Duodenal mucosa (tissue), 2 donors: ENCODE measurements at regions not wholly inside any gene's neighbourhood (a gene's known extent, or its start where the extent isn't known, plus 50 kb on each side); places are given as distances from the start of the nearest gene placed in this dataset.

Source experiments
- H3K27ac ChIP-seq: one replicate; pipeline ENCODE4 v1.7.0; 2013; ENCODE audit warnings: low read depth, low read length
- H3K27me3 ChIP-seq, 2 donors: one replicate each; pipeline ENCODE4 v1.7.0; 2013; ENCODE audit warnings: low read length in 2 of 2, control low read depth in 1 of 2; ENCODE audit not compliant: insufficient read depth in 2 of 2, control insufficient read depth in 1 of 2
- H3K36me3 ChIP-seq, 2 donors: one replicate each; pipeline ENCODE4 v1.7.0; 2013; ENCODE audit warnings: low read length in 2 of 2, control low read depth in 1 of 2; ENCODE audit not compliant: insufficient read depth in 2 of 2, control insufficient read depth in 1 of 2
- H3K4me1 ChIP-seq, 2 donors: one replicate each; pipeline ENCODE4 v1.7.0; 2013; ENCODE audit warnings: low read length in 2 of 2, control low read depth in 1 of 2; ENCODE audit not compliant: insufficient read depth in 2 of 2, control insufficient read depth in 1 of 2
- H3K4me3 ChIP-seq, 2 donors: one replicate each; pipeline ENCODE4 v1.7.0; 2013; ENCODE audit warnings: low read length in 2 of 2, low read depth in 1 of 2
- H3K9ac ChIP-seq, 2 donors: one replicate each; pipeline ENCODE4 v1.7.0; 2013; ENCODE audit warnings: low read length in 2 of 2, low read depth in 1 of 2
- H3K9me3 ChIP-seq, 2 donors: one replicate each; pipeline ENCODE4 v1.7.0; 2013; ENCODE audit warnings: low read length in 2 of 2, control low read depth in 1 of 2; ENCODE audit not compliant: control insufficient read depth in 1 of 2

- Histone ChIP-seq H3K27ac (no peak overlapping the region), H3K36me3 (no peaks in the 10 kb centered on the region), H3K4me3 (no peak overlapping the region), H3K27me3 (no peaks in the 10 kb centered on the region), H3K9me3 (no peaks in the 10 kb centered on the region), H3K4me1 (no peaks in the 10 kb centered on the region), H3K9ac (no peak overlapping the region)
Observed at GRCh38 chr15:47334805-47335535, 382.3 kb upstream of the SEMA6D start.

GRCh38 chr15:47337106-47337505, 380.2 kb upstream of the SEMA6D start:
- no peak overlapping the region for H3K4me3 ChIP-seq
- H3K36me3 ChIP-seq = no peaks in the 10 kb centered on the region
- no peaks in the 10 kb centered on the region for H3K27me3 ChIP-seq
- no peaks in the 10 kb centered on the region for H3K4me1 ChIP-seq
- H3K9me3 ChIP-seq = no peaks in the 10 kb centered on the region
- H3K9ac ChIP-seq = no peak overlapping the region
- no peak overlapping the region for H3K27ac ChIP-seq

- Histone ChIP-seq H3K9ac (no peak overlapping the region), H3K4me1 (no peaks in the 10 kb centered on the region), H3K4me3 (no peak overlapping the region), H3K27me3 (no peaks in the 10 kb centered on the region), H3K36me3 (no peaks in the 10 kb centered on the region), H3K9me3 (no peaks in the 10 kb centered on the region), H3K27ac (no peak overlapping the region)
Observed at GRCh38 chr15:47337836-47338235, 379.5 kb upstream of the SEMA6D start.

GRCh38 chr15:47338771-47339170, 378.5 kb upstream of the SEMA6D start:
- no peak overlapping the region for H3K27ac ChIP-seq

GRCh38 chr15:47339800-47340570, 377.3 kb upstream of the SEMA6D start:
- Histone ChIP-seq H3K27ac (no peak overlapping the region), H3K4me1 (no peaks in the 10 kb centered on the region), H3K36me3 (no peaks in the 10 kb centered on the region), H3K27me3 (no peaks in the 10 kb centered on the region), H3K9me3 (no peaks in the 10 kb centered on the region), H3K4me3 (no peak overlapping the region), H3K9ac (no peak overlapping the region)

More at GRCh38 chr15:47338771-47339170, 378.5 kb upstream of the SEMA6D start:
- H3K9me3 ChIP-seq = no peaks in the 10 kb centered on the region
- H3K9ac ChIP-seq = no peak overlapping the region
- no peak overlapping the region for H3K4me3 ChIP-seq
- no peaks in the 10 kb centered on the region for H3K27me3 ChIP-seq
- H3K36me3 ChIP-seq = no peaks in the 10 kb centered on the region
- no peaks in the 10 kb centered on the region for H3K4me1 ChIP-seq

- H3K4me1 ChIP-seq = no peaks in the 10 kb centered on the region
- H3K27ac ChIP-seq = no peak overlapping the region
- H3K4me3 ChIP-seq = no peak overlapping the region
- no peaks in the 10 kb centered on the region for H3K9me3 ChIP-seq
- no peaks in the 10 kb centered on the region for H3K36me3 ChIP-seq
- no peaks in the 10 kb centered on the region for H3K27me3 ChIP-seq
- no peak overlapping the region for H3K9ac ChIP-seq
Observed at GRCh38 chr15:47340571-47340920, 376.8 kb upstream of the SEMA6D start.

GRCh38 chr15:47349179-47349578, 368.1 kb upstream of the SEMA6D start:
- no peak overlapping the region for H3K4me3 ChIP-seq
- H3K4me1 ChIP-seq = no peaks in the 10 kb centered on the region
- no peak overlapping the region for H3K27ac ChIP-seq
- no peaks in the 10 kb centered on the region for H3K9me3 ChIP-seq
- H3K9ac ChIP-seq = no peak overlapping the region
- H3K36me3 ChIP-seq = no peaks in the 10 kb centered on the region
- no peaks in the 10 kb centered on the region for H3K27me3 ChIP-seq

- H3K9me3 ChIP-seq = no peaks in the 10 kb centered on the region
- no peaks in the 10 kb centered on the region for H3K36me3 ChIP-seq
- no peak overlapping the region for H3K4me3 ChIP-seq
- no peak overlapping the region for H3K9ac ChIP-seq
- no peak overlapping the region for H3K27ac ChIP-seq
- no peaks in the 10 kb centered on the region for H3K27me3 ChIP-seq
- H3K4me1 ChIP-seq = no peaks in the 10 kb centered on the region
Observed at GRCh38 chr15:47351501-47351900, 365.8 kb upstream of the SEMA6D start.

GRCh38 chr15:47352217-47352616, 365.1 kb upstream of the SEMA6D start:
- Histone ChIP-seq H3K36me3 (no peaks in the 10 kb centered on the region), H3K9me3 (no peaks in the 10 kb centered on the region), H3K4me3 (no peak overlapping the region), H3K27me3 (no peaks in the 10 kb centered on the region), H3K9ac (no peak overlapping the region), H3K4me1 (no peaks in the 10 kb centered on the region), H3K27ac (no peak overlapping the region)

GRCh38 chr15:47355759-47356158, 361.5 kb upstream of the SEMA6D start:
- Histone ChIP-seq H3K9me3 (no peaks in the 10 kb centered on the region), H3K4me3 (no peak overlapping the region), H3K27ac (no peak overlapping the region), H3K27me3 (no peaks in the 10 kb centered on the region), H3K36me3 (no peaks in the 10 kb centered on the region), H3K9ac (no peak overlapping the region), H3K4me1 (no peaks in the 10 kb centered on the region)
